ENCODE measurements at regions not wholly inside any gene's neighbourhood (a gene's known extent, or its start where the extent isn't known, plus 50 kb on each side); places are given as distances from the start of the nearest gene placed in this dataset.

- DNase-seq (ENCODE audit: low read depth), result peak; percentile 35
Measured at GRCh38 chr14:37985826-37986470, 221.8 kb upstream of the SSTR1 start.

GRCh38 chr14:37988472-37988871 lies 219.2 kb upstream of the SSTR1 start:
- peak; percentile 40 for DNase-seq (ENCODE audit: low read depth)

DNA sequence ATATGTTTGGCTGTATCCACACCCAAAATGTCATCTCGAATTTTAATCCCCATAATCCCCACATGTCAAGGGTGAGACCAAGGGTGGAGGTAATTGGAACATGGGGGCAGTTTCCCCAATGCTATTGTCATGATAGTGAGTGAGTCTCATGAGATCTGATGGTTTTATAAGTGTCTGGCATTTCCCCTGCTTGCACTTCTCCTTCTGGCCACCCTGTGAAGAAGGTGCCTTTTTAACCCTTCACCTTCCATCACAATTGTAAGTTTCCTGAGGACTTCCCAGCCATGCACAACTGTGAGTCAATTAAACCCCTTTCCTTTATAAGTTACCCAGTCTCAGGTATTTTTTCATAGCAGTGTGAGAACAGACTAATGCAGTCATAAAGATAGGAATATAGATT lies 216.7 kb upstream of the SSTR1 start:
- no peak for DNase-seq (ENCODE audit: low read depth)

- no peak for DNase-seq (ENCODE audit: low read depth)
Measured at GRCh38 chr14:37992499-37992898, 215.2 kb upstream of the SSTR1 start.

- DNase-seq (ENCODE audit: low read depth), result no peak
Measured at GRCh38 chr14:37994846-37995372, 212.8 kb upstream of the SSTR1 start.

DNA sequence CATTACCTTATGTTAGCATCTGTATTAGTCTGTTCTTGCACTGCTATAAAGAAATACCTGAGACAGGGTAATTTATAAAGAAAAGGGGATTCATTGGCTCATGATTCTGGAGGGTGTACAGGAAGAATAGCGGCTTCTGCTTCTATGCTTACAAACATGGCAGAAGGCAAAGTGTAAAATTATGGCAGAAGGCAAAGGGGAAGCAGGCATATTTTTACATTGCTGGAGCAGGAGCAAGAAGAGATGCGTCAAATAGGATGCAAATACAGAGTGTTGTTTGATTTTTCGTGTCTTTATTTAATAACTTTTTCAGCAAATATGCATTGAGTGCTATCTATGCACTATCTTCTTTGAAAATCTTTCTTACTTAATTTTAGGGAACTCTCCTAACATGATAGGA lies 210.7 kb upstream of the SSTR1 start:
- no peak for DNase-seq (ENCODE audit: low read depth)

DNA sequence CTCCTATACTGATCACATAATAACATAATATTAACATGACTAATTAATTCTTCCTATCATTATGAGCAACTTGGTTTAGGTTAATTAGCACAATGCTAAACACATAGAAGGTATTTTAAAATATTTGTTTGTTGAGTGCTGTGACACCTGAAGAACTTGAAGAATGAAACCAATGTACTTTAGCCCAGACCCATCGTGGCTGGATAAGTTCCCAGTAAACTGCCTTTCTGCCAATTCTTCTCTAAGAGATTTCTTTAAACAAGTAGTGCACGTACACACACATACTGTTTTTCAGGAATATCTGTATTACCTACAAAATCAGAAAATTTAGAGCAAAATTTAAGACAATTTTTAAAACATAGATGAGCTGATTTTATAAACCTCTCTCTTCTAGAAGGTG lies 207.4 kb upstream of the SSTR1 start:
- DNase-seq (ENCODE audit: low read depth), result no peak

GRCh38 chr14:38001501-38001900 lies 206.2 kb upstream of the SSTR1 start:
- DNase-seq (ENCODE audit: low read depth), result no peak

DNA sequence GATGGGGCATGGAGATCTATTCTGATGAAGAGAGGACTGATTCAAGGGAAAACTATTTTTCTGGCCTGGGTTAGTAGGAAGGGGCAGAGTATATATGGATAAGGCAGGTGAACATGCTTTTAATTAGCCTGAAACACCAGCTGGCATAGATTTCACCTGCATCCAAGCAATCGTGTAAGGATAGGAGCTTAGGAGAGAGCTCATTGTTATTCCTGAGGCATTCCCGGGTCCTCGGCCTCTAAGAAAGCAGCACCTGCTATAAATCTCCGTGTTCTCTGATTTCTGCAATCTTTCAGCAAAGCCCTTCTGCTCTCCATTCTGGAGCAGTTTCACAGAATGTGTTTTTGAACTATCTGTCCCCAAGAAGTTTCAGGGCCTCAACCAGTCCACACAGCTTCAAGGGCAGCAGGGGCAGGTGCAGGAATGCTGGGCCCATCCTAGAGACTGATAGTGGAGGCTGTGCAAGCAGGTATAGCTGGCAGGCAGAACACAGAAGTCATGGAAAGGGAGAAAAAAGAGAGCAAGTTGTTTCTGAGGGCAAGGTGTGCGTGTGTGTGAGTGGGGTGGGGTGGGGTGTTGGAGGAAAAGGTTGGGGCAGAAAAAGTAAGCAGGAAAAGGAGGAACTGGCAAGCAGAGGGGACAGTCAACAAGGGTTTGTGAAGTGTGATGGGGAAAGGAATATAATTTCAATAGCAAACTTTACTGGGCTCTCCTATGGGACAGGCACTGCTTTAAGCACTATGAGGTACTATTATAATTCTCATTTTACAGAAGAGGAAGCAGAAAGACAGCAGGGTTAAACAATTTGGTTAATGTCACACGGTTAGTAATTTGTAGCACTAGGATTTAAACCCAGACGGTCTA lies 203.7 kb upstream of the SSTR1 start:
- no peak for DNase-seq (ENCODE audit: low read depth)

DNA sequence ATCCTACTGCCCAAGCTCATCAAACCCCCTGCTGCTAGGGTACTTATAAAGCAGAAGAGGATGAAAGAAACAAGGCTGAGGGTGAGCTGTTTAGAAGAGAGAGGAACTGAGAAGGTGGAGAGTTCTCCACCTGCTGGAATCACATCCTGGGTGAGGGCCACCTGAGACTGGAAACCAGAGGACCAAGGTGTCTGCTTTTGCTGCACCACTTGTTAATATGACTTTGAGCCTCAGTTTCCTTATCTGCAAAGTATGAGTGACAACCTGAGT lies 203.2 kb upstream of the SSTR1 start:
- DNase-seq (ENCODE audit: low read depth), result no peak

- DNase-seq (ENCODE audit: low read depth), result peak; percentile 34
Measured at GRCh38 chr14:38011156-38011555, 196.5 kb upstream of the SSTR1 start.

- no peak for DNase-seq (ENCODE audit: low read depth)
Measured at GRCh38 chr14:38012056-38012455, 195.6 kb upstream of the SSTR1 start.

DNA sequence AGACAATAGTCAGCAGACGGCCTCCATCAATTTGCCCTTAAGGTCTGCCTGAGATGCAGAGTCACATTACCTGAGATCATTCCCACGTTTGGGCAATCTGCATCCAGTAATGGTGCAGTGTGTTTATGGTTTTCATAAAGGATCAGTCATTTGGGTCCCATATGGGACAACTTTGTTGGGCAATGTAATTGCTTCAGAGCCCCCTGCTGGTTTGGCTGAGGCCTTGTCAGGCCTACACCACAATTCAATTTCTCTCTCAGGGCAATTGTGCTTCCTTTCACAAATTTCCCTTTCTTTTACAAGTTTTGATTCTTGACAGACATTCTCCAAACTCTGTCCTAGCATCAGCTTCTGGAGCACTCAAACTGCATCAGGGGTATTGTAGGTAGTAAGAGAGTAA lies 191.2 kb upstream of the SSTR1 start:
- DNase-seq (ENCODE audit: low read depth), result no peak

DNA sequence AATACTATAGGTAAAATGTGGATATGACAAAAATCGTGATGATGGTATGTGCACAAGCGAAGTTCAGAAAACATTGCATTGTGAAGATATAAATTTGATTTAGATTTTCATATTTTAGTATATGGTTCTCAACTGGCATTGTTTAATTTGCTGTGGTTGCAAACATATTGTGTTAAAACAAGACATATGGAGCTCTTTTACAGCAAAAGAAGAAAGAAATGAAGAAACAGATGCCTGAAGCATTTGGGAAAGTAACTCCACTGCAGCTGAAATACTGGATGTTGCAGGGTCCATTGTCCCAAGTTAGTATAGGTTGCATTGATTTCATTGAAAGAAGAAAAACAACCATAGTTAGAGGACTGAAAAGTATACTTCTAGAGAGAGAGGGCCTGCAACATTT lies 185.8 kb upstream of the SSTR1 start:
- no peak for DNase-seq (ENCODE audit: low read depth)

DNA sequence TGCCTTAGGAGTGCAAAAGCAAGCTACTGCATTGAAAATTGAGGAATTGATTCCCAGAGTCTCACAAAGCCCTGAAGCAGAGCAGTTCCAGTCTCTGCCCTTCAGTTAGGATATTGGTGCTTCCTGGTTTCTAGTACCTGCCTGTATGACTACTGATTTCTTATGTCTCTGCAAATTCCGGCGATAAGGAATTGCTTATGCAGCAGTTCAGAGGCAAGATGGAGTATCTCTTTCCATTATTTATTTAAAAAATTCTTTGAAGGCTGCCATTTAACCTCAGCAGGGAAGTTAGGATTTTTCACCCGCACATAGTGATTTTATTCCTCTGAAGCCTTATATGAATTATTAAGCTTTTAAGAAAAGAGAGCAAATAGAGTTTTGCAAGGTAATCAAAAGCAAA lies 184.9 kb upstream of the SSTR1 start:
- no peak for DNase-seq (ENCODE audit: low read depth)

GRCh38 chr14:38038171-38038570 lies 169.5 kb upstream of the SSTR1 start:
- DNase-seq (ENCODE audit: low read depth), result no peak

DNA sequence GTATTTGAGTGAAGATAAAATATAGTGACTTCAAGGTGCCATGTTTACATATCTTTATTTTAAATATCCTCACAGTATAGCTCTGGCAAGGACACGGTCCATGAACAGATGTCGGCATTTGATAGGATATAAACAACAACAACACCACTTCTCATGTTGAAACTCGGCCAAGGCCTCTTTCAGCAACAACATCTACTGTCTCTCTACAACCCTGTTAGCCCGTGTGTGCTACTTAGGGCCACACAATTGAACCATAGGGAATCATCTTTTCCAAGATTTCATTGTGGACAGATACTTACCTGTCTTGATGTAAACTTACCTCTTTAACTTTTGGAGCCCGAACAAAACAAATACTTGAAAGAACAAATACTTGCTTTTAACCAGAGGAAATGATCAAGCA lies 168.7 kb upstream of the SSTR1 start:
- no peak for DNase-seq (ENCODE audit: low read depth)

DNA sequence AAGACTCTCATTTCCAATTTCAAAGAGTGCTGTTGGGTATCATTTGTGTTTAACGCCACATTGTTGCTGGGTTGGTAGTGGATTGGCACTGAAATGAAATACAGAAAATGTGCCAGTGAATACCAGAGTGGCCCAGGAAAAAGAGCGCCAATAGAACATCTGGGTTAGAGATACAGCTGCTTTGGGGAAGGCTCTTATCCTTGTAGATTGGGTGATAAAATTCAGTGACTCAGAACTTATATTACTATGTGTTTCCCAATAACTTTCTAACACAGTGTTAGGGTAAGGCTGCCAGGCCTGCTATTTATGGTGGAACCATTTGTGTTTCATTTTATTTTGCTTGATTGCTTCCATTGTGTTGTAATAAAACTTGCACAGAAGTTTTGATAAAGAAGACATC lies 168.2 kb upstream of the SSTR1 start:
- no peak for DNase-seq (ENCODE audit: low read depth)

DNA sequence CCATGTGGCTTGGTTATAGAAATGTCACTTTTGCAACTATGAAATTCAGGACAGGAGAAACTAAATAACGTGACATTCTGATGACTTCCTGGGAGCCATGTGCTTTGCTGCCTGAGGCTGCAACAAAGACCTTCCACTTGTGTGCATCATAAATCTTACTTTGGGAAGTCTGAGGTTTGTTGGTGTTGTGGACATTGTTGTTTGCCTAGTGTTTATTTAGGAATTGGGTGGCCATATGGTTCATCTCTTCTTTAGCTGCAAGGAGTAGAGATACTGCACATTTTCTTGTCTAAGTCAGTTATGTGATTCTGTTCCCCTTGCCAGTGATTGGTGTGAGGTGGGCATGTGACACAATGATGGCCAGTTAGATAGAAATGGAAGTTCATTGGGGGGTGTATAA lies 167.3 kb upstream of the SSTR1 start:
- no peak for DNase-seq (ENCODE audit: low read depth)

- DNase-seq (ENCODE audit: low read depth), result peak; percentile 85
Measured at GRCh38 chr14:38042322-38042721, 165.4 kb upstream of the SSTR1 start.

GRCh38 chr14:38044710-38045109 lies 163.0 kb upstream of the SSTR1 start:
- no peak for DNase-seq (ENCODE audit: low read depth)

DNA sequence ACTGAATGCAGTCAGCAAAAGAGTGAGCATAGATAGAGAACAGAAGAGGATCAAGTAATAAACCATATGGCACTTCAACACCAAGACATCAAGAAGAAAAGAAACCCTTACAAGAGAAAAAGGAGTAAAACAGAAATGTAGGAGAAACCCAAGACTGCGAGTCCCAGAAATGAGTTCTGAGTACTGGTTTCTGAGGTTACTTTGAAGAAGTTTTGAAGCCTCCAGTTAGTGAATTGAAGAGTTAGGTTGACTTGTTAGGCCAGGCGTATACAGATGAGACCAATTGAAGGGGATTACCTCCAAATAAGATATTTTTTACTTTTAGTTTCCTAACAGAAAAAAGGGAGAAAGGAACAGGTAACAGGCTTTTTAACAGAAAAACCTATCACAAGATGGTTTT lies 162.2 kb upstream of the SSTR1 start:
- no peak for DNase-seq (ENCODE audit: low read depth)

DNA sequence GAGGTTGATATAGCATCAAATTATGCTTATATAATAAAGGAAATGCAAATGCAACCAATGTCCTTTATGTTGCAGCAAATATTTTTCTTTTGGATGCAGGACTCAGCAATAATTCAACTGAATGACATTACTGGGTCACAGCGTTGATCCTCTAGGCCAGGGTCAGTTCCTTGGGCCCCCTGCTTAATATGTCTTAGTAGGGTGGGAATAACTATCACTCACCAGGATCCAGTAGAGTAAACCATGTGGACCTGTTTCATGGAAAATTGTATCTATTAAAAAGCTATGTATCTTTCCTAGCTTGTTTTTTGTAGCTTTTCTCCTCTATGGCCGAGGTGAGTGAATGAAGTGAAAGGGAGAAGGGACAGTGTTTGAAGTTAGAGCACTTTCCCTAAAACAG lies 161.5 kb upstream of the SSTR1 start:
- DNase-seq (ENCODE audit: low read depth), result no peak

Measured in HT1080 (cell line).